ENCODE measurements at regions not wholly inside any gene's neighbourhood (a gene's known extent, or its start where the extent isn't known, plus 50 kb on each side); places are given as distances from the start of the nearest gene placed in this dataset.

DNA sequence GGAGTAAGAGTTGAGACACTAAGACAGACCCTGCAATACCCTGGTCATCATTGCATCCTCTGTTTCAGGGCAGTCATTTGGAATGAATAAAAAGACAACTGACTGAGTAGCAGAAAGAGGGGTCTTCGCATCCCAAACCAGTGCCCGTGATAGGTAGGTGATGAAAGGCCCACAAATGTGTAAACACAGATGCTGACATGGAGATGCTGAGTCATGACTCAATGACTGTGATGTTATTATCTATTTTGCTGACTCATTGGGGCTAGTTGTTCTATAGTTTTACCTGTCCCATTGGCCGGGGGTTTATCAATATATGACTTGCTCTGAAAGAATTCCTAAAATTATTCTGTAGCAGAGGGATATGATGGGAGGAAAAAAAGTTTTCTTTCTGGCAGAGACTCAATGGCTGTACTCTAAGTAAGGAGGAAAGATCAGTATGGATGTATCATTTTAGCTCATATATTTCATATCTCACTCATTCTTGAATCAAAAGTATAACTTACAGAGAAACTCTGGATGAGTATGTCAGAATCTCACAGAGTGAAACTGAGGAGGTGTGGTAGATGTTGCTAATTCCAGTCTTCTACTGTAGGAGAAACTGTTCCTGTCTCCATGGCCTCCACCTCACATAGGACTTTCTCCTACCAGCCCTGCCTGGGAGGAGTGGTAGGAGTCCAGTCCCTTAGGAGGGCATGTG lies 119.9 kb upstream of the PREP start:
- TF ChIP-seq TAF1 (IDR thresholded peaks at IDR 0.05; ENCODE audit: low read depth, low read length) (no peak), POLR2A (IDR thresholded peaks at IDR 0.05; ENCODE audit: low read depth, low read length) (no peak)

Measured in GM12891 (cell line).